ENCODE measurements at regions not wholly inside any gene's neighbourhood (a gene's known extent, or its start where the extent isn't known, plus 50 kb on each side); places are given as distances from the start of the nearest gene placed in this dataset.
A peak's percentile ranks its signal among the peaks of the same experiment; 100 is the strongest.

DNA sequence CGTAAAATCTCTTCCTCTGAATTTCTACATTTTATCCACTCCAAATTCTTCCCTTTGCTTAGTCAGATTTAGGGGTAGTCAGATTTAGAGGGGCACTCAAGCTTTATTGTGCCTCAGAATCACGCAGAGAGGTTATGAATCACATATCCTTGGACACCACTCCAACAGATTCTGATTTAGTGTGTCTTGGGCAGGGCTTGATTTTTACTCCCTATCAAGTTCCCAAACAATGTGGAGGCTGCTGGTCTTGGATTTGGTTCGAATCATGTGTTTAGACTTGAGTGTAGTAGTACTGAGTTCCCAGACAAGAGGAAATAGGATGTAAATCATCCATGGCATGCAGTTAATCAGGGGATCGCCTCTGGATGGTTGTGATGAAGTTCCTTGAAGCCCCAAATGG is 298.1 kb upstream of the CLEC14A start:
- ATAC-seq (no peak), DNase-seq (ENCODE audit: low spot score) (no peak)
- H3K4me3 Mint-ChIP-seq, result no peak overlapping the region
- peaks cover 24% of the 10 kb centered on the region for H3K4me1 Mint-ChIP-seq
- H3K36me3 Mint-ChIP-seq, result peaks cover 18% of the 10 kb centered on the region
- peaks cover 2% of the 10 kb centered on the region for H3K27me3 Mint-ChIP-seq (ENCODE audit: low read depth)
- no peak for TF ChIP-seq NFYB (CRISPR knock-in tag; conservative IDR thresholded peaks at IDR 0.05; ENCODE audit: low read depth)
- TF ChIP-seq NR3C1 (CRISPR knock-in tag; conservative IDR thresholded peaks at IDR 0.05; ENCODE audit: low read depth), result no peak
- TF ChIP-seq MAX (CRISPR knock-in tag; IDR thresholded peaks at IDR 0.05), result no peak
- no peak for TF ChIP-seq ZBTB21 (CRISPR knock-in tag; IDR thresholded peaks at IDR 0.05; ENCODE audit: borderline replicate concordance)
- TF ChIP-seq TP53 (CRISPR knock-in tag; IDR thresholded peaks at IDR 0.05), result no peak
- TF ChIP-seq, protein P1, sequence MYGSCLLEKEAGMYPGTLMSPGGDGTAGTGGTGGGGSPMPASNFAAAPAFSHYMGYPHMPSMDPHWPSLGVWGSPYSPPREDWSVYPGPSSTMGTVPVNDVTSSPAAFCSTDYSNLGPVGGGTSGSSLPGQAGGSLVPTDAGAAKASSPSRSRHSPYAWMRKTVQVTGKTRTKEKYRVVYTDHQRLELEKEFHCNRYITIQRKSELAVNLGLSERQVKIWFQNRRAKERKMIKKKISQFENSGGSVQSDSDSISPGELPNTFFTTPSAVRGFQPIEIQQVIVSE (CRISPR knock-in tag; IDR thresholded peaks at IDR 0.05; ENCODE audit: borderline replicate concordance), result no peak
- TF ChIP-seq FOXP4 (CRISPR knock-in tag; IDR thresholded peaks at IDR 0.05), result no peak
- TF ChIP-seq USF2 (CRISPR knock-in tag; IDR thresholded peaks at IDR 0.05), result no peak
- TF ChIP-seq, protein P2, sequence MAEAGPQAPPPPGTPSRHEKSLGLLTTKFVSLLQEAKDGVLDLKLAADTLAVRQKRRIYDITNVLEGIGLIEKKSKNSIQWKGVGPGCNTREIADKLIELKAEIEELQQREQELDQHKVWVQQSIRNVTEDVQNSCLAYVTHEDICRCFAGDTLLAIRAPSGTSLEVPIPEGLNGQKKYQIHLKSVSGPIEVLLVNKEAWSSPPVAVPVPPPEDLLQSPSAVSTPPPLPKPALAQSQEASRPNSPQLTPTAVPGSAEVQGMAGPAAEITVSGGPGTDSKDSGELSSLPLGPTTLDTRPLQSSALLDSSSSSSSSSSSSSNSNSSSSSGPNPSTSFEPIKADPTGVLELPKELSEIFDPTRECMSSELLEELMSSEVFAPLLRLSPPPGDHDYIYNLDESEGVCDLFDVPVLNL (CRISPR knock-in tag; IDR thresholded peaks at IDR 0.05; ENCODE audit: borderline replicate concordance, low read depth), result no peak
- TF ChIP-seq, protein P3, sequence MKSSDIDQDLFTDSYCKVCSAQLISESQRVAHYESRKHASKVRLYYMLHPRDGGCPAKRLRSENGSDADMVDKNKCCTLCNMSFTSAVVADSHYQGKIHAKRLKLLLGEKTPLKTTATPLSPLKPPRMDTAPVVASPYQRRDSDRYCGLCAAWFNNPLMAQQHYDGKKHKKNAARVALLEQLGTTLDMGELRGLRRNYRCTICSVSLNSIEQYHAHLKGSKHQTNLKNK (CRISPR knock-in tag; IDR thresholded peaks at IDR 0.05), result no peak
- no peak for TF ChIP-seq AR (CRISPR knock-in tag; IDR thresholded peaks at IDR 0.05)
- TF ChIP-seq ETV6 (CRISPR knock-in tag; IDR thresholded peaks at IDR 0.05), result no peak
- no peak for TF ChIP-seq PRRX2 (CRISPR knock-in tag; IDR thresholded peaks at IDR 0.05)
- TF ChIP-seq SMAD3 (CRISPR knock-in tag; IDR thresholded peaks at IDR 0.05; ENCODE audit: borderline replicate concordance), result no peak
- TF ChIP-seq HMGA2 (CRISPR knock-in tag; IDR thresholded peaks at IDR 0.05), result no peak
- no peak for TF ChIP-seq MLX (CRISPR knock-in tag; IDR thresholded peaks at IDR 0.05)
- no peak overlapping the region for H3K27ac Mint-ChIP-seq
- POLR2A ChIA-PET, result no interaction called here
- CTCF ChIA-PET, result no interaction called here
- peaks cover 20% of the 10 kb centered on the region for H3K9me3 Mint-ChIP-seq

DNA sequence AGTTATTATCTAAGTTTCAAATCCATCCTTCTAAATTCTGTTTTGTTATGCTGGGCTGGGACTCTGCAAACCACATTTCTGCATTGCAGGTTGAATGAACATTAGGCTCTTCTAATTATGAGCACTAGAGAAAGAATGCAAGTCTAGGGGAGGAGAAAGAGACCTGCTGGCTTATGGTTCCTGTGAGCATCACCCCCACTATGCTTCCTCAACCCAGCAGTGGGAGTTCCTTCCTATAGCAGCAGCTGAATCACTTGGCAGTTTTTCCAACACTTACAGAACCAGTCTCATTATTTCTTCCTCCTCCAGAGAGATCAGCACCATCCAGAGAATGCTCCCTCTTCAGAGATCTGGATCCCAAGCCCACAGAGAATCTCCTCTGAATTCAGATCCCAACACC is 297.7 kb upstream of the CLEC14A start:
- Mint-ChIP-seq H3K4me1 (peaks cover 24% of the 10 kb centered on the region), H3K36me3 (peaks cover 13% of the 10 kb centered on the region), H3K4me3 (no peak overlapping the region), H3K9me3 (peaks cover 16% of the 10 kb centered on the region), H3K27ac (no peak overlapping the region), H3K27me3 (ENCODE audit: low read depth) (peaks cover 3% of the 10 kb centered on the region)
- TF ChIP-seq, protein P4, sequence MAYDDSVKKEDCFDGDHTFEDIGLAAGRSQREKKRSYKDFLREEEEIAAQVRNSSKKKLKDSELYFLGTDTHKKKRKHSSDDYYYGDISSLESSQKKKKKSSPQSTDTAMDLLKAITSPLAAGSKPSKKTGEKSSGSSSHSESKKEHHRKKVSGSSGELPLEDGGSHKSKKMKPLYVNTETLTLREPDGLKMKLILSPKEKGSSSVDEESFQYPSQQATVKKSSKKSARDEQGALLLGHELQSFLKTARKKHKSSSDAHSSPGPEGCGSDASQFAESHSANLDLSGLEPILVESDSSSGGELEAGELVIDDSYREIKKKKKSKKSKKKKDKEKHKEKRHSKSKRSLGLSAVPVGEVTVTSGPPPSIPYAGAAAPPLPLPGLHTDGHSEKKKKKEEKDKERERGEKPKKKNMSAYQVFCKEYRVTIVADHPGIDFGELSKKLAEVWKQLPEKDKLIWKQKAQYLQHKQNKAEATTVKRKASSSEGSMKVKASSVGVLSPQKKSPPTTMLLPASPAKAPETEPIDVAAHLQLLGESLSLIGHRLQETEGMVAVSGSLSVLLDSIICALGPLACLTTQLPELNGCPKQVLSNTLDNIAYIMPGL (CRISPR knock-in tag; IDR thresholded peaks at IDR 0.05), result no peak
- DNase-seq (ENCODE audit: low spot score) (no peak), ATAC-seq (0 out of 2 replicates have a peak, but pooled peaks have one; percentile 20)
- ChIA-PET CTCF (no interaction called here), POLR2A (no interaction called here)

Data from WTC11 (cell line).